Renal cortex interstitium (tissue), 11 donors: ENCODE measurements at regions not wholly inside any gene's neighbourhood (a gene's known extent, or its start where the extent isn't known, plus 50 kb on each side); places are given as distances from the start of the nearest gene placed in this dataset.

Source experiments
- DNase-seq, 11 donors: peaks; one replicate each; pipeline ENCODE4 v3.0.0-alpha.2; 2013; ENCODE audit warnings: low read depth in 9 of 11, low spot score in 4 of 11; ENCODE audit errors: extremely low read depth in 1 of 11

GRCh38 chr6:14431385-14432330, 314.1 kb downstream of the CD83 start:
- no peak for DNase-seq

DNA sequence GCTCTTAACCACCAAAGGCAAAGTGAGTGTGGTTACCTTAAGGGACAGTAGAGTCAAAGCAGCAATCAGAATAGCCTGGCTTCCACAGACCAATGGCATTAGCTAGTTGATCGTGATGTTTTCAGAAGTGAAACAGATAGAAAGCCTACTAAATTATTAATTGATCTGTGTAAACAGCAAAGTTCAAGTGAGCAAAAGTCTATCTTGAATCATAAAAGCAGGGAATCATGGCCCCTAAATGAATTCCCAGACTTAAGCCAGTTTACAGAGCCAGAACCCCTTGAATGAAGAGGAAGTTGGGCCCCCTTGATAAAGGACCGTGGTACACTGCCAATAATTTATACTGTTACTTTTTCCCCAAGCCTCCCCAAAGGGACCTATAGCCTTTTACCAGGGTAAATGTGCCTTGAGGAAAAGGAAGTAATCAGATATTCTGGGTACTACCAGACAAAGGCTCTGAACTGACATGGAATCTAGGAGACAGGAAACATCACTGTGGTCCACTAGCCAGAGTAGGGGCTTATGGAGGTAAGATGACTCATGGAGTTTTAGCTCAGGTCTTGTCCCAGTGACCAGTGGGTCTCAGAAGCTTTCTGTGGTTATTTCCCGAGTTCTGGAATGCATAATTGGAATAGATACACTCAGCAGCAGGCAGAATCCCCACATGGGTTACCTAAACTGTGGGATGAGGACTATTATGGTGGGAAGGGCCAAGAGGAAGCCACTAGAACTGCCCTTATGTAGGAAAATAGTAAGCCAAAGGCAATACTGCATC, 317.5 kb downstream of the CD83 start:
- no peak for DNase-seq

DNA sequence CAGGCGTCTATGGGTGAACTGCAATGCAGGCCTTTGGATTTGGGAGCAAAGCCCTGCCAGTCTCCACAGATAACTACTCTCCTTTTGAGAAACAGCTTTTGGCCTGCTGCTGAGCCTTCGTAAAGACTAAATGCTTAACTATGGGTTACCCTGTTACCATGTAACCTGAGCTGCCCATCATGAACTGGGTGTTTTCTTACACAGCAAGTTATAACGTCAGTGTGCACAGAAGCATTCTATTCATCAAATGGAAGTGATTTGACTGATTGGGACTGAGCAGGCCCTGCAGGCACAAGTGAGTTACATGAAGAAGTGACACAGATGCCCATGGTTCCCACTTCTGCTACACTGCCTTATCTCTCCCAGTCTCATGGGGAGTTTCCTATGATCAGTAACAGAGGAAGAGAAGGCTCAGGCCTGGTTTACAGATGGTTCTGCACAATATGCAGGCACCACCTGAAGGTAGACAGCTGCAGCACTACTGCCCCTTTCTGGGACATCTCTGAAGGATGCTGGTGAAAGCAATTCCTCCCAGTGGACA, 319.1 kb downstream of the CD83 start:
- DNase-seq: no peak

DNA sequence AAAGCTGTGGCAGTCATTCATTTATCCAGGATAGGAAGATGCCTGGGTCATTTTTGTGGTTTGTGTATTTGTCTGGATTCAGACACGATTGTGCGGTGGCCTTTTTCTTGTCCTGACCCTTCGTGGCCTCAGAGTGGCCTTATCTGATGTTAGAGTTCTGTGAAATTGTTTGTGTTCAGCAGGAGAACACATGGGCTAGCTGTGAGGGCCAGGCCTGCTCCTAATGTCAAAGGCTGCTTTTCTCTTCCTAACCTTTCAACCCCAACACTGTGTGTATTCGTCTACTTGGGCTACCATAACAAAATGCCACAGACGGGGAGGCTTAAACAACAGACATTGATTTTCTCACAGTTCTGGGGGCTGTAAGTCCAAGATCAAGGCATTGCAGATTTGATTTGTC, 321.8 kb downstream of the CD83 start:
- no peak for DNase-seq

- DNase-seq: no peak
Measured at GRCh38 chr6:14440215-14440910, 322.8 kb downstream of the CD83 start.

DNA sequence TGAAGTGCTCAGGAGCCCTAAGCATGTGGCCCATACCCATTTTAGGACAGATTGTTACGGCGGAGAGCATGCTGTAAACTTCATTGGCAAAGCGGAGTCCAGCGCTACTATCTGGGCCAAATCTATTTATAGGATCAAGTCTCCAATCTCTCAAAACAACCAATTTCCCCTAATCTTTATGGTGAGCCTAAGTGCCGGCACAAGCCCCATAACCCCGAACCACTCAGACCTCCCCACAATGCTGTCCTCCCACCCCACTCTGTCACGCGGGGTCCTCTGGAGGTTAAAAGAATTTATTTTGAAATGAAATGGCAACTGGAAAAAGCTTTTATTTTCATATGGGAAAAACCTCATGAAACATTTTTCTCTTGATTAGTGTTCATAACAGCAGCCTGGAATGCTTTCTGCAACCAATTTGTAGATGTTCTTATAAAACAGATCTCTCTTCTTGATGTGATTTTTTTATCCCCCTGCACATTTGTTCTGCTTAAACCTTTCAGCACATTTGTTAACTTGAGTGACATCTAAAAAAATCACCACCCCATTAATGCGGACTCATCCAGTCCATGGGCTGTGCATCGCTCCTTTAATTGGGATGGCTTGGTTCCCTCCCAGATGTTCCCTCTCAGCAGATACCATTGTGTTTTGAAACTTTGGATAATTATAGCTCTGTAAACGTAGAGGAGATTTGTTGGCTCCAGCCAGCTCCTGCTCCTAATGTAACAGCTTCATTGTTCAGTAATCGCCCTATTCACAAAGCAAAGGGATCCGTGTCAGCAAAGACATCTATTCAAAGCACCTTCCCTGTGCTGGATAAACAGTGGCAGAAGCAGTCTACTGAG, 323.6 kb downstream of the CD83 start:
- DNase-seq: peak in 1 of 11 donors; percentile 24

DNA sequence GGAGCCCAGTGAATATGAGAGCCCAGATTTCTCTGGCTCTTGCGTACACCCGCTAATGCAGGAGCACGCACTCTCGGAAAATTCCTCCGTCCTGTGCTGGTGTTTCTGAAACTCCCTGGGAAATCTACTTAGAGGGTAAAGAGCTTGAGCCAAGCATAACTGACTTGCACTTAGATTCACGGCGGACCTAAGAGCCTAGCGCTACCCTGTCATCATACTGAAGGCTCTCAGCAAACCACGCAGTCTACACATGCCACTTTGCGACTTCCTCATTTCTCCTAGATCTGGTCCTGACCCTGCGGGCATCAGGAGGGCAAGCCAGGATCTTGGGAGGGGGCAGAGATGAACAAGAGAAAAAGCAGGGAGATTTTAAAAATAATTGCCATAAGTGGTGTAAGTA, 324.7 kb downstream of the CD83 start:
- DNase-seq: no peak

- no peak for DNase-seq
Measured at GRCh38 chr6:14443629-14444268, 326.2 kb downstream of the CD83 start.

GRCh38 chr6:14444295-14444972, 326.9 kb downstream of the CD83 start:
- no peak for DNase-seq

- DNase-seq: no peak
Measured at GRCh38 chr6:14447240-14447639, 329.7 kb downstream of the CD83 start.

DNA sequence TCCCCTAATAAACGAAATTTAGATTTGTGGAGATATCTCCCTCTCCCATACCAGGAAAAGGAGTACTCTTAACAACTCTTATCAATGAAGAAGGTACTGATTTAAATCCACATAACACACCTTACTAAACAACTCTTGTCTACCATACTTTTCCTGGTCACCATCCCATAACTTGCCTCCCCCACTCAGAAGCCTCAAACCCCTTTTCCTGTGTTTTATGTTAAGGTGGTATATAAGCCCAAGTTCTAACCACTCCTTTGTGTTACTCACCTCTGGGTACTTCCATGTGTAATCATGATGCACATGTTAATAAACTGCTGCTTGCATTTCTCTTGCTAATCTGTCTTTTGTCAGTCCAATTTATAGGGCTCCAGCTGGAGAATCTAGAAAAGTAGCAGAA, 330.7 kb downstream of the CD83 start:
- DNase-seq: no peak

- peak in 5 of 11 donors; percentile 31 to 50 (median 46) for DNase-seq
Measured at GRCh38 chr6:14450133-14450504, 332.5 kb downstream of the CD83 start.

GRCh38 chr6:14450578-14450977, 333.0 kb downstream of the CD83 start:
- DNase-seq: no peak

DNA sequence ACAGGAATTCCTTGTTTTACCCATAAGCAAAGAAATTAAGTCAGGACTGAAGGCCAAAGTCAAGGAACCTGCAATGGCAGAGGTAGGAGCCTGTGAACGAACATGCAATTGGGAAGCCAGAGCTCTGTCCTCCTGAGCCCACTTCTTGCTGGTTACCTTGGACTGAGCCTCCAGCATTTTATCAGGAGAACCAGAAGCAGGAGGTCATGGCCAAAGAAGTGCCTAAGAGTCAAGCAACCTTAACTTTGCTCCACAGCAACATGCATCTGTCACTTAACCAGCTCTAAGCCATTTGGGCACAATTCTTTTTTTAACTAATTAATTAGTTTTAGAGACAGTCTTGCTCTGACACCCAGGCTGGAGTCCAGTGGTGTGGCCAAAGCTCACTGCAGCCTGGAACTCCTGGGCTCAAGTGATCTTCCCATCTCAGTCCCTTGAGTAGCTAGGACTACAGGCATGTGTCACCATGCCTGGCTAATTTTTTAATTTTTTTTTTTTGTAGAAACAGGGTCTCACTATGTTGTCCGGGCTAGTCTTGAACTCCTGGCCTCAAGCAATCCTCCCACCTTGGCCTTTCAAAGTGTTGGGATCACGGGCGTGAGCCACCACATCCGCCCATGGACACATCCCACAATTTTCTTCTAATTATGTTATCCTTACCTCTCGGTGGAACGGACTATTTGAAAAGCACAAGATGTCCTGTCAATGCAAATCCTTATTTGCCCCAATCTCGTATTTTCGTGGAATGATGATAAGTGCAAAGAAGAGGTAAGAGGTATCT, 334.2 kb downstream of the CD83 start:
- DNase-seq: no peak

DNA sequence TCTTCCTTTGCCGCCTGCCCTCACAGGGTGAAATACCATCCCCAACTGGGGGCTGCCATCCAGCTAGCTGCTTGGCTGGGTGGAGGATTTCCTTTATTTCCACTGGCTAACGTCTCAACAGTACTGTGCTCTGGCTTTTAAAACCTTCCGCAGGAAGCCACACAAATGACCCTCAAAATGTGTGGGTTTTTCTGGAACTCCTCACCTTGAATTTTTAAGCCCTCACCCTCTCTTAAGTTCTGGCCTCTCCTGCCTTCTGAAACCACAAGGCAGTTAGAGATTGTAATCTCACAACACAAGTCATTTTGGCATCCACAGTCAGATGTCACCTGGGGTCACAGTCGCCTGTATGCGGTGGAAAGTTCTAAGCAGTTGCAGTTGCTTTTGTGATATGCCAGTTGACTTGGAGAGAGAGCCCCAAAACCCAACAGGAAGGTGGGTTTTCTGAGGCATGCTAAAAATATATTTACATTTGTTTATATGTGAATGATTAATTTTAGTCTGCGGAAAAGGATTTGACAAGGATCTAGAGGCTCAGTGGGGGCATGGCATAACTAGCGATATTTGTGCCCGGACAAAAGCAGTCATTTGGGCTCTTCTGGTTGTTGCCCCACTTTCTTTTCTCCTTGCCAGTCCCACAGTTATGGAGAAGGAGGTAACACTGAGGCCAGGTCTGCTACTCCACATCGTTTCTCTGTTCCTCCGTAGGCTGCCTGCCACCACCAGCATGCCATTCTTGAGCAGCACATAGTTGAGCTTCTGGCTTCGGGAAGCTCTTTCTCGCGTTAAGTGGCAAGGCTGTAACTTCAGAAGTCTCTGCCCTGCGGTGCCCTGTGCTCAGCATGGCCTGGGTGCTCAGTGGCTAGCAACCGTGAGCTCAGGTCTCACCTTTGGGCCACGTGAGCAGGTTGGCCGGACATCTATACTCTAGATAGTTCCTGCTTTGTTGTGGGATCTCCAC, 335.3 kb downstream of the CD83 start:
- no peak for DNase-seq
